ENCODE measurements at regions not wholly inside any gene's neighbourhood (a gene's known extent, or its start where the extent isn't known, plus 50 kb on each side); places are given as distances from the start of the nearest gene placed in this dataset.

GRCh38 chr12:132398386-132398991 lies 69.1 kb upstream of the GALNT9 start:
- Mint-ChIP-seq H3K4me3 (no peak overlapping the region), H3K9me3 (no peaks in the 10 kb centered on the region), H3K27ac (no peak overlapping the region), H3K4me1 (no peaks in the 10 kb centered on the region), H3K27me3 (ENCODE audit: low read depth in 3 of 3) (peaks cover 0 to 6% (median 0%) of the 10 kb centered on the region in 3 donors), H3K36me3 (no peaks in the 10 kb centered on the region)
- no peak for DNase-seq

GRCh38 chr12:132397934-132398385 lies 68.6 kb upstream of the GALNT9 start:
- no peak for DNase-seq
- Mint-ChIP-seq H3K4me3 (no peak overlapping the region), H3K27ac (no peak overlapping the region), H3K36me3 (no peaks in the 10 kb centered on the region), H3K4me1 (no peaks in the 10 kb centered on the region), H3K27me3 (ENCODE audit: low read depth in 3 of 3) (peaks cover 0 to 5% (median 0%) of the 10 kb centered on the region in 3 donors), H3K9me3 (no peaks in the 10 kb centered on the region)

DNA sequence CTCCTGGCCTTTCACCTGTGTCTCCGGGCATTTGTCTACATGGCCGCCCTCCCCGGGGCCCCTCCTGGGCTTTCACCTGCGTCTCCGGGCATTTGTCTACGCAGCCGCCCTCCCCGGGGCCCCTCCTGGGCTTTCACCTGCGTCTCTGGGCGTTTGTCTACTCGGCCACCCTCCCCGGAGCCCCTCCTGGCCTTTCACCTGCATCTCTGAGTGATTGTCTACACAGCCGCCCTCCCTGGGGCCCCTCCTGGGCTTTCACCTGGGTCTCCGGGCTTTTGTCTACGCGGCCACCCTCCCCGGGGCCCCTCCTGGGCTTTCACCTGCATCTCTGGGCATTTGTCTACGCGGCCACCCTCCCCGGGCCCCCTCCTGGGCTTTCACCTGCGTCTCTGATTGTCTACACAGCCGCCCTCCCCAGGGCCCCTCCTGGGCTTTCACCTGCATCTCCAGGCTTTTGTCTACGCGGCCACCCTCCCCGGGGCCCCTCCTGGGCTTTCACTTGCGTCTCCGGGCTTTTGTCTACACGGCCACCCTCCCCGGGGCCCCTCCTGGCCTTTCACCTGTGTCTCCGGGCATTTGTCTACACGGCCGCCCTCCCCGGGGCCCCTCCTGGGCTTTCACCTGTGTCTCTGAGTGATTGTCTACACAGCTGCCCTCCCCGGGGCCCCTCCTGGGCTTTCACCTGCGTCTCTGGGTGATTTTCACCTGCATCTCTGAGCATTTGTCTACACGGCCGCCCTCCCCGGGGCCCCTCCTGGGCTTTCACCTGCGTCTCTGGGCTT lies 68.0 kb upstream of the GALNT9 start:
- Mint-ChIP-seq H3K27me3 (ENCODE audit: low read depth in 3 of 3) (peaks cover 0 to 5% (median 0%) of the 10 kb centered on the region in 3 donors), H3K27ac (no peak overlapping the region), H3K4me1 (no peaks in the 10 kb centered on the region), H3K9me3 (no peaks in the 10 kb centered on the region), H3K36me3 (no peaks in the 10 kb centered on the region), H3K4me3 (no peak overlapping the region)
- DNase-seq = no peak

- Mint-ChIP-seq H3K27ac (no peak overlapping the region), H3K4me3 (no peak overlapping the region), H3K9me3 (no peaks in the 10 kb centered on the region), H3K4me1 (no peaks in the 10 kb centered on the region), H3K36me3 (no peaks in the 10 kb centered on the region), H3K27me3 (ENCODE audit: low read depth in 3 of 3) (peaks cover 0 to 5% (median 0%) of the 10 kb centered on the region in 3 donors)
- no peak for DNase-seq
These were observed 67.3 kb upstream of the GALNT9 start for GRCh38 chr12:132396657-132397056.

DNA sequence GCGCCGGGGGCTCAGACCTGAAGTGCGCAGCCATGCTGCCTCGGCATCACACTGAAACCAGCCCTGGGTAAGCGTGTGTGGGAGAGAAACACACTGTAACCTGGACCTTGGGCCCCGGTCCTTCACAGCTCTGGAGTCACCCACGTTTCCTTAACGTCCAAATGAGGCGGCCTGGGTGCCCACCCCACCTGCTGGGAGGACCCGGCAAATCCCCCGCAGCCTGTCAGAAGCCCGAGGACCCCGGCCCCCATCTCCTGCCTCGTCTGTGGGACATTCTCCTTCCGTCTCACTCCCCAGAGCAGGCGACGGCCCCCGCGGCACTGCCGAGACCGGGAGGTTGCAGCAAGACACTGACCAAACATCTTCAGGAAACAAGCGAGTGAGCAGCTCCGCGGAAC lies 66.5 kb upstream of the GALNT9 start:
- no peak overlapping the region for H3K4me3 Mint-ChIP-seq
- H3K4me1 Mint-ChIP-seq = no peaks in the 10 kb centered on the region
- peaks cover 0 to 6% (median 0%) of the 10 kb centered on the region in 3 donors for H3K27me3 Mint-ChIP-seq (ENCODE audit: low read depth in 3 of 3)
- H3K36me3 Mint-ChIP-seq = no peaks in the 10 kb centered on the region
- no peak for DNase-seq
- H3K9me3 Mint-ChIP-seq = no peaks in the 10 kb centered on the region
- H3K27ac Mint-ChIP-seq = no peak overlapping the region

- Mint-ChIP-seq H3K4me1 (no peaks in the 10 kb centered on the region), H3K36me3 (no peaks in the 10 kb centered on the region), H3K27me3 (ENCODE audit: low read depth in 3 of 3) (peaks cover 0 to 7% (median 0%) of the 10 kb centered on the region in 3 donors), H3K4me3 (no peak overlapping the region), H3K9me3 (no peaks in the 10 kb centered on the region), H3K27ac (no peak overlapping the region)
- DNase-seq = no peak
These were observed 66.0 kb upstream of the GALNT9 start for GRCh38 chr12:132395192-132395907.

GRCh38 chr12:132393991-132394949 lies 64.9 kb upstream of the GALNT9 start:
- H3K27me3 Mint-ChIP-seq (ENCODE audit: low read depth in 3 of 3) = peaks cover 0 to 7% (median 0%) of the 10 kb centered on the region in 3 donors

DNA sequence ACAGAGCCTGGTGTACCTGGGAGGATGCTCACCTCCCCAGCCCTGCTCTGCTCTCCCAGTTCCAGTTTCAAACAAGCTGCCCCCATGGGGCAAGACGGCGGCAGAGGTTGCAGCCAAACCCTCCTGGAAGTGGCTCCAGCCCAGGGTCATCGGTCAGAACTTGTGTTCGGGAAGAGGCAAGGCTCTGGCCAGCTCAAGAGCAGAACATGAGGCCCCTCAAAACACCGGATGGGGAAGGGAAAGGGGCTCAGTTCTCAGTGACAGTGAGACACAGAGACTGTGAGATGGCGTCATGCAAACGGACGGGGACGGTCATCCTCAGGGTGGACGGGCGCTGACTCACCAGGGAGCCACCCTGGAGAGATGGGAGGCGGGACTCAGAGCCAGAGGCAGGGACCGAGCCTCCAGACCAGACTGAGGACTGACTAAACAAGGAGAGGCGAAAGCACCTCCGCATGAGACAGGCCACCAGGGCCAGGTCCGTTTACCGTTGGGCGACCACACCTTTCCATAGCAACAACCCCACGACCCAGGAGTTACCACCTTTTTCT lies 63.9 kb upstream of the GALNT9 start:
- Mint-ChIP-seq H3K4me1 (no peaks in the 10 kb centered on the region), H3K27ac (no peak overlapping the region), H3K27me3 (ENCODE audit: low read depth in 3 of 3) (peaks cover 0 to 7% (median 2%) of the 10 kb centered on the region in 3 donors), H3K4me3 (no peak overlapping the region), H3K9me3 (no peaks in the 10 kb centered on the region), H3K36me3 (no peaks in the 10 kb centered on the region)
- DNase-seq = no peak

More at GRCh38 chr12:132393991-132394949, 64.9 kb upstream of the GALNT9 start:
- no peaks in the 10 kb centered on the region for H3K9me3 Mint-ChIP-seq
- DNase-seq = no peak
- H3K4me3 Mint-ChIP-seq = no peak overlapping the region
- H3K4me1 Mint-ChIP-seq = no peaks in the 10 kb centered on the region
- peak overlapping the region in 1 of 6 donors; percentile 56 for H3K27ac Mint-ChIP-seq
- no peaks in the 10 kb centered on the region for H3K36me3 Mint-ChIP-seq

DNA sequence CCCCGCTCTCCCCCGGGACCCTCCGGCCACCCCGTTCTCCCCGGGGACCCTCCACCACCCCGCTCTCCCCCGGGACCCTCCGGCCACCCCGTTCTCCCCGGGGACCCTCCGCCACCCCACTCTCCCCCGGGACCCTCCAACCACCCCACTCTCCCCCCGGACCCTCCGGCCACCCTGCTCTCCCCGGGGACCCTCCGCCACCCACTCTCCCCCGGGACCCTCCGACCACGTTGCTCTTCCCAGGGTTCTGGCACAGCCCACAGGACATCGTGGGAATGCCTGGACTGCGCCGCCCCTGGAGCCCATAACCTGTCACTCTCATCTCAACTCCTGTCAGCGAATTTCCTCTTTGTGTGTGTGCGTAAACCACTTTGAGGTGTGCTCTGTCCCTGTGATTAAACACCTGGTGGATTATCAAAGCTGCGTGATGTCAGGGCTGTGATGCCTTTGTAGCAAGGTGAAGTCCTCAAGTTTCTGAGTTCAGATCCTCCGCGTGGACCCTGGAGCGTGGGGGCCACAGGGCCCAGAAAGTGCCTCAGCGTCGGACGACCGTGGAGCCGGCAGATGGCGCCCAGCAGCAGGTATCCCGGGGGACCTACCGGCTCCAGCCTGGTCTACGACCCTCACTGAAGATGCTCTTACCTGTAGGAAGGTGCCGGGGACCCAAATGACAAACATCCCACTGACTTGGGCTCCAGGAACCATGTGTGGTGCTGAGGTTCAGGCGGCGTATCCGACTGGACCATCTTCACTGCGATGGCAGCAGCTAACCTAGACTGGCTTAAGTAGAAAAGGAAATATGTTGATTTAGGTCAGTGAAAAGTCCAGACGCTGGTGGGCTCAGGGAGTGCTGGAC lies 63.2 kb upstream of the GALNT9 start:
- no peak overlapping the region for H3K27ac Mint-ChIP-seq
- no peaks in the 10 kb centered on the region for H3K9me3 Mint-ChIP-seq
- H3K36me3 Mint-ChIP-seq = no peaks in the 10 kb centered on the region
- no peak overlapping the region for H3K4me3 Mint-ChIP-seq
- peaks cover 0 to 7% (median 2%) of the 10 kb centered on the region in 3 donors for H3K27me3 Mint-ChIP-seq (ENCODE audit: low read depth in 3 of 3)
- H3K4me1 Mint-ChIP-seq = no peaks in the 10 kb centered on the region
- DNase-seq = no peak

- H3K36me3 Mint-ChIP-seq = no peaks in the 10 kb centered on the region
- H3K4me1 Mint-ChIP-seq = no peaks in the 10 kb centered on the region
- peaks cover 2 to 4% (median 2%) of the 10 kb centered on the region in 3 donors for H3K27me3 Mint-ChIP-seq (ENCODE audit: low read depth in 3 of 3)
- no peak overlapping the region for H3K27ac Mint-ChIP-seq
- DNase-seq = no peak
- H3K9me3 Mint-ChIP-seq = no peaks in the 10 kb centered on the region
- no peak overlapping the region for H3K4me3 Mint-ChIP-seq
These were observed 62.1 kb upstream of the GALNT9 start for GRCh38 chr12:132391326-132392041.

- Mint-ChIP-seq H3K36me3 (no peaks in the 10 kb centered on the region), H3K4me3 (no peak overlapping the region), H3K9me3 (no peaks in the 10 kb centered on the region), H3K27me3 (ENCODE audit: low read depth in 3 of 3) (peaks cover 2 to 4% (median 2%) of the 10 kb centered on the region in 3 donors), H3K27ac (no peak overlapping the region), H3K4me1 (no peaks in the 10 kb centered on the region)
- DNase-seq = no peak
These were observed 61.1 kb upstream of the GALNT9 start for GRCh38 chr12:132390287-132391076.
